Endodermal cell (in vitro differentiated cells): ENCODE measurements at regions not wholly inside any gene's neighbourhood (a gene's known extent, or its start where the extent isn't known, plus 50 kb on each side); places are given as distances from the start of the nearest gene placed in this dataset.
"Not testable (repeated sequence)": the region's sequence is repeated elsewhere in the genome, so short reads cannot be mapped to it uniquely, and the experiment has no call there.

Source experiments
- DNase-seq: peaks from one replicate; pipeline ENCODE4 v3.0.0-alpha.2; 2017
- H3K27ac ChIP-seq: 2 replicates; pipeline ENCODE4 v1.5.1; 2013; ENCODE audit warnings: mild to moderate bottlenecking, low read depth, low read length, moderate library complexity
- H3K27me3 ChIP-seq: 2 replicates; pipeline ENCODE4 v1.6.1; 2013; ENCODE audit warnings: mild to moderate bottlenecking, low read length, moderate library complexity; ENCODE audit not compliant: insufficient read depth, control insufficient read depth, poor library complexity, severe bottlenecking
- H3K36me3 ChIP-seq: 2 replicates; pipeline ENCODE4 v1.7.0; 2013; ENCODE audit warnings: mild to moderate bottlenecking, low read length, moderate library complexity; ENCODE audit not compliant: control insufficient read depth, insufficient read depth
- H3K4me1 ChIP-seq: one replicate; pipeline ENCODE4 v1.7.0; 2013; ENCODE audit warnings: low read length; ENCODE audit not compliant: control insufficient read depth, insufficient read depth
- H3K4me3 ChIP-seq: 2 replicates; pipeline ENCODE4 v1.5.1; 2013; ENCODE audit warnings: mild to moderate bottlenecking, low read length, moderate library complexity
- H3K9ac ChIP-seq: 2 replicates; pipeline ENCODE4 v1.6.1; 2013; ENCODE audit warnings: mild to moderate bottlenecking, low read length, moderate library complexity; ENCODE audit not compliant: poor library complexity, severe bottlenecking; ENCODE audit errors: extremely low read depth
- H3K9me3 ChIP-seq: 2 replicates; pipeline ENCODE4 v1.6.1; 2013; ENCODE audit warnings: mild to moderate bottlenecking, low read length, moderate library complexity; ENCODE audit not compliant: control insufficient read depth
- H3K27ac Mint-ChIP-seq: 2 replicates; pipeline ENCODE4 v1.8.0; 2020; ENCODE audit warnings: mixed read lengths
- H3K27me3 Mint-ChIP-seq: 2 replicates; pipeline ENCODE4 v1.8.0; 2021; ENCODE audit warnings: mild to moderate bottlenecking, mixed read lengths; ENCODE audit not compliant: insufficient read depth
- H3K36me3 Mint-ChIP-seq: 2 replicates; pipeline ENCODE4 v1.8.0; 2020; ENCODE audit warnings: low read depth, mixed read lengths
- H3K4me1 Mint-ChIP-seq: 2 replicates; pipeline ENCODE4 v1.8.0; 2020; ENCODE audit warnings: mixed read lengths
- H3K4me3 Mint-ChIP-seq: 2 replicates; pipeline ENCODE4 v1.8.0; 2020; ENCODE audit warnings: mild to moderate bottlenecking, moderate library complexity, mixed read lengths
- H3K9me3 Mint-ChIP-seq: 2 replicates; pipeline ENCODE4 v1.8.0; 2020; ENCODE audit warnings: mild to moderate bottlenecking, mixed read lengths
- CTCF ChIP-seq: fragments of 200-600 bp; sonication (generic); conservative IDR thresholded peaks from 2 replicates; pipeline ENCODE4 v1.5.0; 2021; ENCODE audit warnings: antibody characterized with exemption, mild to moderate bottlenecking
- WGBS, 2 experiments: methylation state at CpG; one replicate each; pipeline versions ENCODE4 v1.1.5 to v1.1.7; 2013; ENCODE audit warnings: missing lambda C conversion rate in 2 of 2, mixed read lengths in 1 of 2; ENCODE audit not compliant: insufficient coverage in 1 of 2, insufficient read length in 1 of 2; 5-methylcytosine and 5-hydroxymethylcytosine counted together

GRCh38 chr21:23548924-23549323, 2058.4 kb downstream of the MRPL39 start:
- not testable (repeated sequence) for H3K27ac Mint-ChIP-seq, H3K27me3 ChIP-seq, H3K4me3 ChIP-seq, DNase-seq, H3K36me3 Mint-ChIP-seq, H3K4me1 Mint-ChIP-seq, H3K36me3 ChIP-seq, H3K27ac ChIP-seq, H3K4me3 Mint-ChIP-seq, H3K9ac ChIP-seq, H3K9me3 ChIP-seq, H3K4me1 ChIP-seq, H3K27me3 Mint-ChIP-seq
- TF ChIP-seq CTCF = peak; percentile 49
- H3K9me3 Mint-ChIP-seq = peaks cover 13% of the 10 kb centered on the region
- 88 to 92% methylated on average over 1 to 5 of the region's 5 CpGs for WGBS, 2 experiments

DNA sequence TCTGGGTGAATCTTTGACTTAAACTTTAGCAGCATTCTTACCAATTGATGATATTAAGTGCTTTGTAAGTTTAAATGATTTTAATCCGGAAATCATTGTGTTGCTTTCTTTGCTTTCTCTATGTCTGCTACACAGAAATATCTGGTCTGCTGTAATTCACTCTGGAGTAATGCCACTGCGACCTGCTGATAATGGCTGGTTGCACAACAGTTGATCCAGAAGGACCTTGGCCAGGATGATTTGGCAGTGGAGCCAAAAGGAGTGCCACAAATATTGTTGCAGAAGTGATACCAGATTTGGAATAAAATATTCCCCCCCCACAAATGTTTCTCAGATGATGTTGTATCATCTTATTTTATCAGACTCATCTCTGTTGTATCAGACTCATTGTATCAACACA, 2063.9 kb downstream of the MRPL39 start:
- Mint-ChIP-seq H3K4me3 (no peak overlapping the region), H3K4me1 (no peaks in the 10 kb centered on the region), H3K27ac (no peak overlapping the region), H3K27me3 (no peaks in the 10 kb centered on the region), H3K36me3 (no peaks in the 10 kb centered on the region), H3K9me3 (peaks cover 29% of the 10 kb centered on the region)
- no peak overlapping the region for H3K4me3 ChIP-seq
- H3K27me3 ChIP-seq = no peaks in the 10 kb centered on the region
- no peaks in the 10 kb centered on the region for H3K4me1 ChIP-seq
- no peak for TF ChIP-seq CTCF
- no peak overlapping the region for H3K27ac ChIP-seq
- 66 to 83% methylated on average over 1 to 2 of the region's 2 CpGs for WGBS, 2 experiments
- no peak for DNase-seq
- H3K9me3 ChIP-seq = no peaks in the 10 kb centered on the region
- H3K36me3 ChIP-seq = no peaks in the 10 kb centered on the region
- no peak overlapping the region for H3K9ac ChIP-seq

- Mint-ChIP-seq H3K36me3 (no peaks in the 10 kb centered on the region), H3K4me1 (no peaks in the 10 kb centered on the region), H3K27ac (no peak overlapping the region), H3K4me3 (no peak overlapping the region), H3K27me3 (no peaks in the 10 kb centered on the region), H3K9me3 (peaks cover 36% of the 10 kb centered on the region)
- Histone ChIP-seq H3K9ac (no peak overlapping the region), H3K9me3 (peaks cover 8% of the 10 kb centered on the region), H3K36me3 (no peaks in the 10 kb centered on the region), H3K4me1 (no peaks in the 10 kb centered on the region), H3K27me3 (no peaks in the 10 kb centered on the region), H3K27ac (no peak overlapping the region), H3K4me3 (no peak overlapping the region)
- WGBS, 2 experiments = no CpG with 5 or more reads among the region's 1 CpG
- no peak for DNase-seq
- TF ChIP-seq CTCF = no peak
These were observed 2065.2 kb downstream of the MRPL39 start for GRCh38 chr21:23542097-23542496.
